ENCODE measurements at regions not wholly inside any gene's neighbourhood (a gene's known extent, or its start where the extent isn't known, plus 50 kb on each side); places are given as distances from the start of the nearest gene placed in this dataset.

GRCh38 chr18:10374195-10374594 is 80.2 kb upstream of the APCDD1 start:
- H3K27ac ChIP-seq: peak overlapping the region; percentile 69
- no peak overlapping the region for H3K4me3 ChIP-seq
- H2AFZ ChIP-seq: no peak overlapping the region
- 89% methylated on average over 10 of the region's 10 CpGs for WGBS (ENCODE audit: low lambda C conversion rate, missing lambda C conversion rate)
- H3K9me3 ChIP-seq (ENCODE audit: low read depth): no peaks in the 10 kb centered on the region
- H3K4me2 ChIP-seq: no peak overlapping the region
- H3K36me3 ChIP-seq (replicated peaks; ENCODE audit: insufficient read depth, low read depth): no peaks in the 10 kb centered on the region
- no peaks in the 10 kb centered on the region for H3K79me2 ChIP-seq
- no peak for DNase-seq (ENCODE audit: low spot score)
- H3K4me1 ChIP-seq (ENCODE audit: insufficient read depth): peaks cover 21% of the 10 kb centered on the region
- H4K20me1 ChIP-seq (ENCODE audit: insufficient read depth, poor library complexity, severe bottlenecking): no peaks in the 10 kb centered on the region
- H3K9me2 ChIP-seq (replicated peaks; ENCODE audit: insufficient read depth): no peaks in the 10 kb centered on the region
- peaks cover 5% of the 10 kb centered on the region for H3K27me3 ChIP-seq
- TF ChIP-seq EZH2phosphoT487 (IDR thresholded peaks at IDR 0.05; ENCODE audit: low read depth, severe bottlenecking, unreplicated experiment) (no peak), EZH2 (IDR thresholded peaks at IDR 0.05; ENCODE audit: borderline replicate concordance) (no peak), CTCF (IDR thresholded peaks at IDR 0.05; ENCODE audit: poor library complexity) (no peak)

GRCh38 chr18:10374636-10375293 is 79.7 kb upstream of the APCDD1 start:
- no peak overlapping the region for H3K4me3 ChIP-seq
- H3K36me3 ChIP-seq (replicated peaks; ENCODE audit: insufficient read depth, low read depth): no peaks in the 10 kb centered on the region
- H3K79me2 ChIP-seq: no peaks in the 10 kb centered on the region
- no peaks in the 10 kb centered on the region for H3K9me3 ChIP-seq (ENCODE audit: low read depth)
- peaks cover 5% of the 10 kb centered on the region for H3K27me3 ChIP-seq
- peak overlapping the region; percentile 71 for H3K27ac ChIP-seq
- no peak overlapping the region for H3K4me2 ChIP-seq
- no peak overlapping the region for H2AFZ ChIP-seq
- DNase-seq (ENCODE audit: low spot score): peak; percentile 34
- TF ChIP-seq CTCF (IDR thresholded peaks at IDR 0.05; ENCODE audit: poor library complexity) (no peak), EZH2phosphoT487 (IDR thresholded peaks at IDR 0.05; ENCODE audit: low read depth, severe bottlenecking, unreplicated experiment) (no peak), EZH2 (IDR thresholded peaks at IDR 0.05; ENCODE audit: borderline replicate concordance) (no peak)
- H3K9me2 ChIP-seq (replicated peaks; ENCODE audit: insufficient read depth): no peaks in the 10 kb centered on the region
- peaks cover 15% of the 10 kb centered on the region for H3K4me1 ChIP-seq (ENCODE audit: insufficient read depth)
- 52% methylated on average over 16 of the region's 16 CpGs for WGBS (ENCODE audit: low lambda C conversion rate, missing lambda C conversion rate)
- H4K20me1 ChIP-seq (ENCODE audit: insufficient read depth, poor library complexity, severe bottlenecking): no peaks in the 10 kb centered on the region

GRCh38 chr18:10376731-10377130 is 77.7 kb upstream of the APCDD1 start:
- H4K20me1 ChIP-seq (ENCODE audit: insufficient read depth, poor library complexity, severe bottlenecking): no peaks in the 10 kb centered on the region
- no peaks in the 10 kb centered on the region for H3K79me2 ChIP-seq
- H3K36me3 ChIP-seq (replicated peaks; ENCODE audit: insufficient read depth, low read depth): no peaks in the 10 kb centered on the region
- H3K27ac ChIP-seq: peak overlapping the region; percentile 67
- H2AFZ ChIP-seq: no peak overlapping the region
- TF ChIP-seq CTCF (IDR thresholded peaks at IDR 0.05; ENCODE audit: poor library complexity): no peak
- no peak for TF ChIP-seq EZH2 (IDR thresholded peaks at IDR 0.05; ENCODE audit: borderline replicate concordance)
- TF ChIP-seq EZH2phosphoT487 (IDR thresholded peaks at IDR 0.05; ENCODE audit: low read depth, severe bottlenecking, unreplicated experiment): no peak
- no peak overlapping the region for H3K4me2 ChIP-seq
- peaks cover 5% of the 10 kb centered on the region for H3K27me3 ChIP-seq
- no peaks in the 10 kb centered on the region for H3K9me3 ChIP-seq (ENCODE audit: low read depth)
- WGBS (ENCODE audit: low lambda C conversion rate, missing lambda C conversion rate): 47% methylated on average over 10 of the region's 10 CpGs
- H3K4me1 ChIP-seq (ENCODE audit: insufficient read depth): peaks cover 15% of the 10 kb centered on the region
- no peaks in the 10 kb centered on the region for H3K9me2 ChIP-seq (replicated peaks; ENCODE audit: insufficient read depth)
- DNase-seq (ENCODE audit: low spot score): peak; percentile 60
- H3K4me3 ChIP-seq: no peak overlapping the region

All from hepatocyte (in vitro differentiated cells).